GM21447 (cell line): ENCODE measurements at regions not wholly inside any gene's neighbourhood (a gene's known extent, or its start where the extent isn't known, plus 50 kb on each side); places are given as distances from the start of the nearest gene placed in this dataset.

Source experiments
- ATAC-seq: cut with Tn5 transposase; IDR thresholded peaks from one replicate; pipeline ENCODE4 v1.9.1; 2021; ENCODE audit not compliant: unreplicated experiment

GRCh38 chr18:24818441-24818840 lies 358.0 kb downstream of the HRH4 start:
- no peak for ATAC-seq

- no peak for ATAC-seq
Observed at GRCh38 chr18:24819141-24819890, 358.9 kb downstream of the HRH4 start.

GRCh38 chr18:24825397-24825796 lies 365.0 kb downstream of the HRH4 start:
- ATAC-seq = no peak

- ATAC-seq = no peak
Observed at GRCh38 chr18:24826605-24827004, 366.2 kb downstream of the HRH4 start.

- ATAC-seq = no peak
Observed at GRCh38 chr18:24827501-24827900, 367.1 kb downstream of the HRH4 start.

GRCh38 chr18:24831081-24831480 lies 370.6 kb downstream of the HRH4 start:
- no peak for ATAC-seq

GRCh38 chr18:24831871-24832665 lies 371.6 kb downstream of the HRH4 start:
- no peak for ATAC-seq

- ATAC-seq = no peak
Observed at GRCh38 chr18:24835751-24836150, 375.3 kb downstream of the HRH4 start.

GRCh38 chr18:24837066-24837465 lies 376.6 kb downstream of the HRH4 start:
- ATAC-seq = no peak

GRCh38 chr18:24840051-24840450 lies 379.6 kb downstream of the HRH4 start:
- no peak for ATAC-seq

- ATAC-seq = no peak
Observed at GRCh38 chr18:24840640-24841039, 380.2 kb downstream of the HRH4 start.

GRCh38 chr18:24841536-24841935 lies 381.1 kb downstream of the HRH4 start:
- no peak for ATAC-seq

- no peak for ATAC-seq
Observed at GRCh38 chr18:24843123-24843522, 382.7 kb downstream of the HRH4 start.

GRCh38 chr18:24846138-24846537 lies 385.7 kb downstream of the HRH4 start:
- no peak for ATAC-seq

- ATAC-seq = no peak
Observed at GRCh38 chr18:24850532-24850931, 390.1 kb downstream of the HRH4 start.

- ATAC-seq = no peak
Observed at GRCh38 chr18:24853076-24853475, 392.6 kb downstream of the HRH4 start.

- ATAC-seq = no peak
Observed at GRCh38 chr18:24860978-24861680, 400.7 kb downstream of the HRH4 start.

- ATAC-seq = no peak
Observed at GRCh38 chr18:24862201-24862816, 401.9 kb downstream of the HRH4 start.

- ATAC-seq = no peak
Observed at GRCh38 chr18:24868311-24868710, 407.9 kb downstream of the HRH4 start.

- ATAC-seq = no peak
Observed at GRCh38 chr18:24868760-24869237, 408.4 kb downstream of the HRH4 start.

- no peak for ATAC-seq
Observed at GRCh38 chr18:24869285-24869684, 408.8 kb downstream of the HRH4 start.
